ENCODE measurements at regions not wholly inside any gene's neighbourhood (a gene's known extent, or its start where the extent isn't known, plus 50 kb on each side); places are given as distances from the start of the nearest gene placed in this dataset.
A peak's percentile ranks its signal among the peaks of the same experiment; 100 is the strongest.
"Not testable (repeated sequence)": the region's sequence is repeated elsewhere in the genome, so short reads cannot be mapped to it uniquely, and the experiment has no call there.

DNA sequence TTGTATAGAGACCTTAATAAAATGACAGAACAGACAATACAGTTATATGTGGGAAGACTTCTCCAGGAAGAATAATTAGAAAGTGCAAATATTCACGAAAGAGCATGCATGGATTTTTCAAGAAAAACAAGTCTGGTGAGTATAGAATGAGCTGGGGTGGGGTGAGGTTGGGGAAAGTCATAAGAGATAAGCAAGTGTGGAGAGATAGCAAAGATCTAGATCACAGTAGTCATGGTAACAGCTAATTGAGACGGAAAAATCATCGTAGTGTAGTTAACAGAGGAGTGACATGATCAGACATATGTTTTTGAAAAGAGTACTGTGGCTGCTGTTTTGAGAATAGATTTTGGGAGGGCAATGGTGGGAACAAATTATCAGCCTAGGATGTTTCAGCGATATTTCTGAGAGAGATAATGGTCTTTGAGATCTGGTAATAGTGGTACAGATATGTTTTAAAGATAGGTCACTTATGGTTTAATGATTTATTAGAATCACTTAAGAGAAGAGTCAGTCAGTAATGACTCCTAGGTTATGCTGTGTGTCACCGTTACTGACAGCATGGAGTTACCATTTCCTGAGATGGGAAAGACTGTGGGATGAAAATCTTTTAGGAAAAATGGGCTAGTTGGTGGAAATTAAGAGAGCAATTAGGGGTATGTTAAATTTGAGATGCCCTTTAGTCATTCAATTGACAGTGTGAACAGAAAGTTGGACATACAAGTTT, 248.5 kb upstream of the SLC8A1 start:
- no peaks in the 10 kb centered on the region for H3F3A ChIP-seq (ENCODE audit: insufficient read depth, low read depth)
- H3K4me1 ChIP-seq (replicated peaks; ENCODE audit: insufficient read depth): peaks cover 8% of the 10 kb centered on the region; the same call in 1 of the 2 replicates
- H3K36me3 ChIP-seq (ENCODE audit: low read depth): no peaks in the 10 kb centered on the region
- no peak overlapping the region for H3K4me3 ChIP-seq
- TF ChIP-seq, protein P1, sequence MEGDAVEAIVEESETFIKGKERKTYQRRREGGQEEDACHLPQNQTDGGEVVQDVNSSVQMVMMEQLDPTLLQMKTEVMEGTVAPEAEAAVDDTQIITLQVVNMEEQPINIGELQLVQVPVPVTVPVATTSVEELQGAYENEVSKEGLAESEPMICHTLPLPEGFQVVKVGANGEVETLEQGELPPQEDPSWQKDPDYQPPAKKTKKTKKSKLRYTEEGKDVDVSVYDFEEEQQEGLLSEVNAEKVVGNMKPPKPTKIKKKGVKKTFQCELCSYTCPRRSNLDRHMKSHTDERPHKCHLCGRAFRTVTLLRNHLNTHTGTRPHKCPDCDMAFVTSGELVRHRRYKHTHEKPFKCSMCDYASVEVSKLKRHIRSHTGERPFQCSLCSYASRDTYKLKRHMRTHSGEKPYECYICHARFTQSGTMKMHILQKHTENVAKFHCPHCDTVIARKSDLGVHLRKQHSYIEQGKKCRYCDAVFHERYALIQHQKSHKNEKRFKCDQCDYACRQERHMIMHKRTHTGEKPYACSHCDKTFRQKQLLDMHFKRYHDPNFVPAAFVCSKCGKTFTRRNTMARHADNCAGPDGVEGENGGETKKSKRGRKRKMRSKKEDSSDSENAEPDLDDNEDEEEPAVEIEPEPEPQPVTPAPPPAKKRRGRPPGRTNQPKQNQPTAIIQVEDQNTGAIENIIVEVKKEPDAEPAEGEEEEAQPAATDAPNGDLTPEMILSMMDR (conservative IDR thresholded peaks at IDR 0.05): no peak
- TF ChIP-seq EZH2 (IDR thresholded peaks at IDR 0.05; ENCODE audit: low read depth): no peak
- H3K4me2 ChIP-seq: no peak overlapping the region
- no peaks in the 10 kb centered on the region for H3K79me2 ChIP-seq (ENCODE audit: low read depth)
- H4K20me1 ChIP-seq (ENCODE audit: insufficient read depth): no peaks in the 10 kb centered on the region
- POLR2A ChIA-PET (ENCODE audit: unreplicated experiment): no interaction called here
- BruUV-seq (replicated peaks): no TSS peak
- DNase-seq: no peak
- 0 out of 2 replicates have a peak overlapping the region, but pooled peaks have one; percentile 1 for H2AFZ ChIP-seq
- CTCF ChIA-PET: interaction anchor here (0.6 kb wide), 1 partner anchor 367 kb away, joined by 5 read pairs; no protein-coding TSS in a partner anchor
- intact Hi-C loops (cut with micrococcal nuclease; ENCODE audit: unreplicated experiment): no loop called here
- H3K27ac ChIP-seq: no peak overlapping the region
- H3K27me3 ChIP-seq (ENCODE audit: insufficient read depth, low read depth): no peaks in the 10 kb centered on the region
- H3K9me3 ChIP-seq (ENCODE audit: insufficient read depth, low read depth): no peaks in the 10 kb centered on the region
- H3K9me2 ChIP-seq (ENCODE audit: insufficient read depth): 0 out of 2 replicates have a peak, but pooled peaks cover 3% of the 10 kb centered on the region

DNA sequence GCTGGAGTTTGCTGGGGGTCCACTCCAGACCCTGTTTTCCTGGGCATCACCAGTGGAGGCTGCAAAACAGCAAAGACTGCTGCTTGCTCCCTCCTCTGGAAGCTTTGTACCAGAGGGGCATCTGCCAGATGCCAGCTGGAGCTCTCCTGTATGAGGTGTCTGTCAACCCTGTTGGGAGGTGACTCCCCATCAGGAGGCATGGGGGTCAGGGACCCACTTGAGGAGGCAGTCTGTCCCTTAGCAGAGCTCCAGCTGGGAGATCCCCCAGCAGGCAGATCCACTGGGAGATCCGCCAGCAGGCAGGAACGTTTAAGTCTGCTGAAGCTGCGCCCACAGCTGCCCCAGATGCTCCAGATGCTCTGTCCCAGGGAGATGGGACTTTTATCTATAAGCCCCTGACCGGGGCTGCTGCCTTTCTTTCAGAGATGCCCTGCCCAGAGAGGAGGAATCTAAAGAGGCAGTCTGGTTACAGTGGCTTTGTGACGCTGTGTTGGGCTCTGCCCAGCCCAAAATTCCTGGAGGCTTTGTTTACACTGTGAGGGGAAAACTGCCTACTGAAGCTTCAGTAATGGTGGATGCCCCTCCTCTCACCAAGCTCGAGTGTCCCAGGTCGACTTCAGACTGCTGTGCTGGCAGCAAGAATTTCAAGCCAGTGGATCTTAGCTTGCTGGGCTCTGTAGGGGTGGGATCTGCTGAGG, 260.5 kb upstream of the SLC8A1 start:
- peak overlapping the region; percentile 34; the same call in 1 of the 2 replicates for H2AFZ ChIP-seq
- 0 out of 2 replicates have a peak overlapping the region, but pooled peaks have one; percentile 20 for H3K4me2 ChIP-seq
- CTCF ChIA-PET; H3K9me3 ChIP-seq (ENCODE audit: insufficient read depth, low read depth); H3F3A ChIP-seq (ENCODE audit: insufficient read depth, low read depth); POLR2A ChIA-PET (ENCODE audit: unreplicated experiment); H3K79me2 ChIP-seq (ENCODE audit: low read depth); H3K9me2 ChIP-seq (ENCODE audit: insufficient read depth); H3K36me3 ChIP-seq (ENCODE audit: low read depth); DNase-seq; H3K27me3 ChIP-seq (ENCODE audit: insufficient read depth, low read depth); H3K4me3 ChIP-seq; intact Hi-C loops (cut with micrococcal nuclease; ENCODE audit: unreplicated experiment); H3K4me1 ChIP-seq (replicated peaks; ENCODE audit: insufficient read depth); H3K27ac ChIP-seq; BruUV-seq (replicated peaks); H4K20me1 ChIP-seq (ENCODE audit: insufficient read depth): not testable (repeated sequence)

GRCh38 chr2:40716879-40717278, 265.0 kb upstream of the SLC8A1 start:
- peak; percentile 55 to 66 for DNase-seq

More at GRCh38 chr2:40716879-40717278, 265.0 kb upstream of the SLC8A1 start:
- POLR2A ChIA-PET (ENCODE audit: unreplicated experiment): interaction anchor here (0.7 kb wide), 1 partner anchor 25 kb away, joined by 5 read pairs; no protein-coding TSS in a partner anchor
- no peak for TF ChIP-seq EZH2 (IDR thresholded peaks at IDR 0.05; ENCODE audit: low read depth)
- TF ChIP-seq, protein P1 (conservative IDR thresholded peaks at IDR 0.05): no peak
- Histone ChIP-seq H3K9me2 (ENCODE audit: insufficient read depth) (no peaks in the 10 kb centered on the region), H3K9me3 (ENCODE audit: insufficient read depth, low read depth) (no peaks in the 10 kb centered on the region), H3K27ac (no peak overlapping the region), H3K36me3 (ENCODE audit: low read depth) (no peaks in the 10 kb centered on the region), H3F3A (ENCODE audit: insufficient read depth, low read depth) (no peaks in the 10 kb centered on the region), H4K20me1 (ENCODE audit: insufficient read depth) (no peaks in the 10 kb centered on the region), H3K79me2 (ENCODE audit: low read depth) (no peaks in the 10 kb centered on the region), H3K4me1 (replicated peaks; ENCODE audit: insufficient read depth) (peaks cover 10% of the 10 kb centered on the region; the same call in 1 of the 2 replicates), H3K4me3 (no peak overlapping the region), H3K4me2 (peak overlapping the region; percentile 20; the same call in 1 of the 2 replicates), H2AFZ (peak overlapping the region; percentile 20; the same call in 1 of the 2 replicates), H3K27me3 (ENCODE audit: insufficient read depth, low read depth) (no peaks in the 10 kb centered on the region)
- no TSS peak for BruUV-seq (replicated peaks)
- CTCF ChIA-PET: no interaction called here
- intact Hi-C loops (cut with micrococcal nuclease; ENCODE audit: unreplicated experiment): no loop called here

Measured in PC-9 (cell line).